WERI-Rb-1 (cell line): ENCODE measurements at regions not wholly inside any gene's neighbourhood (a gene's known extent, or its start where the extent isn't known, plus 50 kb on each side); places are given as distances from the start of the nearest gene placed in this dataset.

ENCODE experiments used
- DNase-seq: peaks from one replicate; pipeline ENCODE4 v3.0.0-alpha.2; 2020
- H3K27ac ChIP-seq: fragments of 250-450 bp; sonication (Bioruptor Pico); 2 replicates; pipeline ENCODE4 v1.5.1; 2020; ENCODE audit warnings: mild to moderate bottlenecking, moderate library complexity
- H3K27me3 ChIP-seq: fragments of 250-450 bp; sonication (Bioruptor Pico); 2 replicates; pipeline ENCODE4 v1.5.1; 2021; ENCODE audit warnings: mild to moderate bottlenecking, low read depth, moderate library complexity; ENCODE audit not compliant: insufficient read depth, severe bottlenecking
- H3K36me3 ChIP-seq: fragments of 250-450 bp; sonication (Bioruptor Pico); 2 replicates; pipeline ENCODE4 v1.5.1; 2020; ENCODE audit warnings: mild to moderate bottlenecking, moderate library complexity
- H3K4me3 ChIP-seq: 2 replicates; pipeline ENCODE4 v1.5.1; 2011; ENCODE audit warnings: low read depth, mild to moderate bottlenecking, control low read depth, low read length
- H3K9me3 ChIP-seq: fragments of 250-450 bp; sonication (Bioruptor Pico); 2 replicates; pipeline ENCODE4 v1.5.1; 2021; ENCODE audit warnings: mild to moderate bottlenecking, moderate library complexity; ENCODE audit not compliant: severe bottlenecking
- TF ChIP-seq, protein P1 (sequence below): IDR thresholded peaks from 2 replicates; pipeline ENCODE4 v1.5.1; 2011; ENCODE audit warnings: low read depth, mild to moderate bottlenecking, control low read depth, inconsistent platforms, low read length

DNA sequence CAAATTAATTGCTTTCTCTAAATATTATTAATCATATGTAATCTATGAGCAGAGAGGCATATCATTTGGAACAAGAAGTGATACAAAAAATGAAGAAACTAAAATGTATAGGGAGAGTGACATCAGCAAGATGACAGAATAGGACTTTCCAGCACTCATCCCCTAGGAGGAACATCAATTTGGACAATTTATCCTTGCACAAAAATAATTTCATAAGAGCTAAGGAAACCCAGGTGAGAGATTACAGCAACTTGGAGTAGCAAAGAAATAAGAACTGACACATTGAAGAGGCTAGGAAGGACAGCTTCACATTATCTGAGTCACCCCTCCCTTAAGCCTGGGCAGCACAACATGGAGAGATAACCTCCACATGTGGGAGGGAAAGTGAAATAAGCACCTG, 347.5 kb downstream of the MAFB start:
- Histone ChIP-seq H3K27ac (no peak overlapping the region), H3K36me3 (no peaks in the 10 kb centered on the region), H3K4me3 (no peak overlapping the region), H3K9me3 (no peaks in the 10 kb centered on the region), H3K27me3 (peaks cover 30% of the 10 kb centered on the region)
- TF ChIP-seq, protein P1, sequence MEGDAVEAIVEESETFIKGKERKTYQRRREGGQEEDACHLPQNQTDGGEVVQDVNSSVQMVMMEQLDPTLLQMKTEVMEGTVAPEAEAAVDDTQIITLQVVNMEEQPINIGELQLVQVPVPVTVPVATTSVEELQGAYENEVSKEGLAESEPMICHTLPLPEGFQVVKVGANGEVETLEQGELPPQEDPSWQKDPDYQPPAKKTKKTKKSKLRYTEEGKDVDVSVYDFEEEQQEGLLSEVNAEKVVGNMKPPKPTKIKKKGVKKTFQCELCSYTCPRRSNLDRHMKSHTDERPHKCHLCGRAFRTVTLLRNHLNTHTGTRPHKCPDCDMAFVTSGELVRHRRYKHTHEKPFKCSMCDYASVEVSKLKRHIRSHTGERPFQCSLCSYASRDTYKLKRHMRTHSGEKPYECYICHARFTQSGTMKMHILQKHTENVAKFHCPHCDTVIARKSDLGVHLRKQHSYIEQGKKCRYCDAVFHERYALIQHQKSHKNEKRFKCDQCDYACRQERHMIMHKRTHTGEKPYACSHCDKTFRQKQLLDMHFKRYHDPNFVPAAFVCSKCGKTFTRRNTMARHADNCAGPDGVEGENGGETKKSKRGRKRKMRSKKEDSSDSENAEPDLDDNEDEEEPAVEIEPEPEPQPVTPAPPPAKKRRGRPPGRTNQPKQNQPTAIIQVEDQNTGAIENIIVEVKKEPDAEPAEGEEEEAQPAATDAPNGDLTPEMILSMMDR = no peak
- DNase-seq = no peak

DNA sequence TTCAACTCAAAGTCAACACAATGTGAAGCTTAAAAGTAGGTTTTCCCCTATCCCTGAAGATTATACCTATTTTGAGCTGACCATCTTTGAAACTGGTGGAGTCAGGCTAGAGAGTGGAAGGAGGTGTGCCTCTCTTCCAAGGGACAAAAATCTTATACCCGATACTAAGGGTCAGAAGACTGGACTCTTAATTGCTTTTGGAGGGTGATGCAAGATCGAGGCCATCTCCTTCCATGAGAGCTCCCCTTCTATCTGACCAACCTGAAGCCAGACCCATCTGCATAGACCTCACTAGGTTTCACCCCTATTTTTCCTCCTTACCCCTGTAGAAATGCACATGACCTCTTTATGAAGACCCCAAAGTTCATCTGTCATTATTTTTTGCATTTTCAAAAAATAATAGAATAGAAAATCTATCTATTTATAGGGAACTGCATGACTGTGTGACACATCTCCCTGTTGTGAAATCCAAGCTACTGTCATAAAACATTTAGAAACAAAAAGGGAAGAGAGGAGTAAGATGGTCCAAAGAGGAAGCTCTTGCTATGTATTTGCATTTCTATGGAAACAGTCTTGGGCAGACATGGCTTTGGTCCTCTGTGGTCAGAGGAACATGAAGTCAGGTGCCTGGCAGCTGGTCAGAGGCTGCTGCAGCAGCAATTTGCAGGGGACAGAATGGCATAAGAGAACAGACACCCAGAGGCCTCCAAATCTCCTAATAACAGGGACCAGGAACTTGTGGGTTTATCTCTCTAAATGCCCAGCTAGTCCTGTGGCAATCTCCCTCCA, 349.2 kb downstream of the MAFB start:
- no peak overlapping the region for H3K4me3 ChIP-seq
- H3K27ac ChIP-seq = no peak overlapping the region
- no peaks in the 10 kb centered on the region for H3K9me3 ChIP-seq
- H3K36me3 ChIP-seq = no peaks in the 10 kb centered on the region
- no peak for DNase-seq
- peaks cover 35% of the 10 kb centered on the region for H3K27me3 ChIP-seq
- TF ChIP-seq, protein P1 = no peak

DNA sequence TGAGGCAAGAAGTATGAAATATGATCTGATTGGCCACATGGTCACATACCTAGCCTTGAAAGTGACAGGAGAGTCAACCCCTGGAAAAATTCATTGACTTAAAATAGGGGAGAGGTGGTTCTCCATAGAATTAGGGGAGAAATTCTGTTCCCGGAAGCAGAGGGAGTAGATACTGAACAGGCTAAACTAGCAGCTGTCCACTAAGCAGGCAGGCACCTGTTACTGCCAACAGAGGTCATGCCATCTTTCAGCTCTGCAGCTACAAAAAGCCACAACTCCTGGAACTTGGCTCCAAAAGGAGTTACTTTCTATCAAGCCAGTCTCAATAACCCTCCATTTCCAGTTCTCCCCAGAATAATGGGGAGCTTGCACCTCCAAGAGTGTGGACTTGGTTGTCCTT, 352.5 kb downstream of the MAFB start:
- H3K27me3 ChIP-seq = peaks cover 52% of the 10 kb centered on the region
- H3K27ac ChIP-seq = no peak overlapping the region
- no peak for DNase-seq
- no peaks in the 10 kb centered on the region for H3K36me3 ChIP-seq
- no peaks in the 10 kb centered on the region for H3K9me3 ChIP-seq
- no peak overlapping the region for H3K4me3 ChIP-seq
- TF ChIP-seq, protein P1 = no peak

DNA sequence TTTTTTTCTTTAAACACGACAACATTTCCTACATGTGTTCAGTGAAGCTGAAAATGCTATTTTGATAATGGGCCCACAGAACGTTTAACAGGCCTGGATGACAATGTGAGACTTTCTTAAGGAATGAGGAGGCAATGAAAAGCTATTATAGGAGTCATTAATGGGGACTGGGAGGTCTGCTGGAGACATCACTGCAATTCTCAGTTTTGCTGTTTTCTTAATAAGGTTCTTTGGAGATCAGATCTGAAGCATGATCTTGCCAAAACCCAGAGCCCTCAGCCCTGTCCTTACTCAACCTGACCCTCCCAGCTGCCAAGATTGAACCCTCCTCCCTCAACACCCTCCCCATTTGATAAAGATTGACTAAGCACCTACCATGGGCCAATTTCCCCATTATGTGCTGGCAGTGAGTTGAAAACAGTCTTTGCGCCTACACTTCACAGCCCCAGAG, 353.1 kb downstream of the MAFB start:
- Histone ChIP-seq H3K9me3 (no peaks in the 10 kb centered on the region), H3K27me3 (peaks cover 56% of the 10 kb centered on the region), H3K4me3 (no peak overlapping the region), H3K36me3 (no peaks in the 10 kb centered on the region), H3K27ac (no peak overlapping the region)
- TF ChIP-seq, protein P1 = no peak
- no peak for DNase-seq

DNA sequence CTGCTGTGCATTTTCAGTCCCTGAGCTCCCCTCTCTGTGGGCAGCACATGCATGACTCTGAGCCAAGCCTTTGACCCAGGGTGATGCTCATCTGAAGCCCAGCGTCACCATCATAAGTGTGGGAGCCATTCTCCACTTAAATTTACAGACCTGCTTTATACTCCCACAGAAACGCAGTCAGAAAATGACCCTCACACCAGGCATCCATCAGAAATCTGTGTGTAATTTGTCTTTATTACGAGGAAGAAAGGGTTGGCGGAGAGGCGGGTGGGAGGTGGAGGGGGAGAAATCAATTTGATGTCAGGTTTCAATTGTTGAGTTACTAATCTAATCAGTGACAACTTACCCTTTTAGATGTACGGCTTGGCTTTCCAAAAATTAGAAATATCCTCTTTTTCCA, 353.6 kb downstream of the MAFB start:
- no peak overlapping the region for H3K27ac ChIP-seq
- H3K27me3 ChIP-seq = peaks cover 57% of the 10 kb centered on the region
- TF ChIP-seq, protein P1 = no peak
- H3K9me3 ChIP-seq = no peaks in the 10 kb centered on the region
- no peaks in the 10 kb centered on the region for H3K36me3 ChIP-seq
- H3K4me3 ChIP-seq = no peak overlapping the region
- no peak for DNase-seq

DNA sequence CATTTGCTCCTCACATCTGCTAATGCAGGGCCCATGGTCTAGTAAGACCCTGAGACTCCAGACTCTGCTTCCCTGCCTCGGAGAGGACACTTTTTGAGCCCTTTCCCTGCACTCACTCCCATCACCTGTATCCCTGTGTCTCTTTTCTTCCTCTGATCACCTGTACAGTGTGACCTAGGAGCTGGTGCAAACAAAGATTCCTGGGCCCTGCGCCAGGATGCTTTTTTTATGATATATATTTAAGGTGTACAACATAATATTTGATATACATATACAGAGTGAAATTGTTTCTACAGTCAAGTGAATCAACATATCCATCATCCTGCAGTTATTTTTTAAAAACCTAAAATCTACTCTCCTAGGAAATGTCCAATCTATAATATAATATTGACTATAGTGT, 355.4 kb downstream of the MAFB start:
- H3K36me3 ChIP-seq = no peaks in the 10 kb centered on the region
- no peaks in the 10 kb centered on the region for H3K9me3 ChIP-seq
- H3K4me3 ChIP-seq = no peak overlapping the region
- H3K27ac ChIP-seq = no peak overlapping the region
- peaks cover 49% of the 10 kb centered on the region for H3K27me3 ChIP-seq
- TF ChIP-seq, protein P1 = no peak
- DNase-seq = no peak
